Lung (tissue), 11 donors: ENCODE measurements at regions not wholly inside any gene's neighbourhood (a gene's known extent, or its start where the extent isn't known, plus 50 kb on each side); places are given as distances from the start of the nearest gene placed in this dataset.

ENCODE experiments used
- ATAC-seq: fragments of 200-7000 bp; cut with Tn5 transposase; one replicate; pipeline ENCODE4 v1.9.1; 2020; ENCODE audit warnings: moderate number of reproducible peaks; ENCODE audit not compliant: insufficient read depth, low FRiP score
- DNase-seq, 3 donors: peaks; one replicate each; pipeline ENCODE4 v3.0.0-alpha.2; 2013 to 2017
- H3K27ac ChIP-seq, 2 donors: one replicate each; pipeline ENCODE4 v1.5.1; 2013; ENCODE audit warnings: mild to moderate bottlenecking in 2 of 2, moderate library complexity in 2 of 2, control low read depth in 1 of 2, inconsistent platforms in 1 of 2, low read depth in 1 of 2, low read length in 1 of 2
- H3K27me3 ChIP-seq, 3 donors: one replicate each; pipeline ENCODE4 v1.5.1; 2013; ENCODE audit warnings: low read length in 2 of 3; ENCODE audit not compliant: control insufficient read depth in 3 of 3, insufficient read depth in 3 of 3
- H3K36me3 ChIP-seq, 4 donors: one replicate each; pipeline ENCODE4 v1.5.1; 2013; ENCODE audit warnings: low read length in 4 of 4, mild to moderate bottlenecking in 1 of 4, moderate library complexity in 1 of 4; ENCODE audit not compliant: control insufficient read depth in 4 of 4, insufficient read depth in 4 of 4
- H3K4me1 ChIP-seq, 5 donors: one replicate each; pipeline ENCODE4 v1.5.1; 2013; ENCODE audit warnings: low read length in 5 of 5, mild to moderate bottlenecking in 2 of 5, moderate library complexity in 1 of 5; ENCODE audit not compliant: control insufficient read depth in 5 of 5, insufficient read depth in 5 of 5
- H3K4me3 ChIP-seq: one replicate; pipeline ENCODE4 v1.5.1; 2013; ENCODE audit warnings: mild to moderate bottlenecking, control low read depth, moderate library complexity
- H3K9ac ChIP-seq, 2 donors: one replicate each; pipeline ENCODE4 v1.5.1; 2013; ENCODE audit warnings: low read length in 2 of 2, control low read depth in 1 of 2; ENCODE audit not compliant: insufficient read depth in 1 of 2
- H3K9me3 ChIP-seq, 4 donors: one replicate each; pipeline ENCODE4 v1.5.1; 2013; ENCODE audit warnings: low read length in 3 of 4, mild to moderate bottlenecking in 1 of 4, moderate library complexity in 1 of 4; ENCODE audit not compliant: control insufficient read depth in 4 of 4, insufficient read depth in 3 of 4
- CTCF ChIP-seq: IDR thresholded peaks from 2 replicates; pipeline ENCODE4 v1.5.1; 2012; ENCODE audit warnings: mild to moderate bottlenecking; ENCODE audit errors: control extremely low read depth, extremely low read depth
- WGBS, 2 donors: extraction: QIAGEN DNeasy Blood & Tissue Kit; methylation state at CpG; one replicate each; pipeline ENCODE4 v1.1.7; 2013; 5-methylcytosine and 5-hydroxymethylcytosine counted together
- donor health status: control.
- donor health status: control.
- donor health status: Bipolar disorder and iron deficiency.
- donor health status: healthy.
- donor health status: DM: yes; HTN: yes; CAD: no.

- no peak for TF ChIP-seq CTCF
Measured at GRCh38 chr20:10949930-10950783, 276.4 kb upstream of the JAG1 start.

GRCh38 chr20:10951216-10951615, 277.4 kb upstream of the JAG1 start:
- H3K9me3 ChIP-seq = no peaks in the 10 kb centered on the region
- H3K4me1 ChIP-seq = peaks cover 0 to 4% (median 0%) of the 10 kb centered on the region in 5 donors
- H3K4me3 ChIP-seq = no peak overlapping the region
- DNase-seq = no peak
- no peaks in the 10 kb centered on the region for H3K27me3 ChIP-seq
- ATAC-seq = no peak
- 24 to 30% methylated on average over 2 of the region's 2 CpGs for WGBS, 2 donors
- H3K36me3 ChIP-seq = no peaks in the 10 kb centered on the region
- no peak overlapping the region for H3K27ac ChIP-seq
- no peak overlapping the region for H3K9ac ChIP-seq
- TF ChIP-seq CTCF = no peak

More at GRCh38 chr20:10949930-10950783, 276.4 kb upstream of the JAG1 start:
- DNase-seq = no peak
- Histone ChIP-seq H3K9ac (no peak overlapping the region), H3K27me3 (no peaks in the 10 kb centered on the region), H3K4me1 (peaks cover 0 to 2% (median 0%) of the 10 kb centered on the region in 5 donors), H3K27ac (no peak overlapping the region), H3K4me3 (no peak overlapping the region), H3K36me3 (no peaks in the 10 kb centered on the region), H3K9me3 (no peaks in the 10 kb centered on the region)
- WGBS, 2 donors = 89 to 95% methylated on average over 5 of the region's 5 CpGs
- no peak for ATAC-seq

- 91% methylated on average over 1 of the region's 1 CpG for WGBS, 2 donors
Measured at GRCh38 chr20:10951904-10952303, 278.1 kb upstream of the JAG1 start.

More at GRCh38 chr20:10951904-10952303, 278.1 kb upstream of the JAG1 start:
- Histone ChIP-seq H3K9me3 (no peaks in the 10 kb centered on the region), H3K9ac (no peak overlapping the region), H3K4me1 (peaks cover 0 to 4% (median 0%) of the 10 kb centered on the region in 5 donors), H3K4me3 (no peak overlapping the region), H3K27me3 (no peaks in the 10 kb centered on the region), H3K36me3 (no peaks in the 10 kb centered on the region), H3K27ac (no peak overlapping the region)
- ATAC-seq (no peak), DNase-seq (no peak)
- TF ChIP-seq CTCF = no peak
